OCI-LY3 (cell line): ENCODE measurements at regions not wholly inside any gene's neighbourhood (a gene's known extent, or its start where the extent isn't known, plus 50 kb on each side); places are given as distances from the start of the nearest gene placed in this dataset.

Experiments used
- H2AFZ ChIP-seq: fragments of 200-600, 300-600 bp; shearing (Covaris generic); 2 replicates; pipeline ENCODE4 v1.6.0; 2014; ENCODE audit warnings: antibody characterized with exemption, low read depth, low read length
- H3K27ac ChIP-seq: fragments of 200-600, 300-600 bp; sonication (generic); 2 replicates; pipeline ENCODE4 v1.5.1; 2014; ENCODE audit warnings: mild to moderate bottlenecking, low read length, moderate library complexity, mixed read lengths
- H3K27me3 ChIP-seq: fragments of 200-600, 300-600 bp; sonication (generic); 2 replicates; pipeline ENCODE4 v1.6.1; 2014; ENCODE audit warnings: low read depth, low read length, mixed read lengths
- H3K36me3 ChIP-seq: fragments of 200-600, 300-600 bp; sonication (generic); replicated peaks from 2 replicates; pipeline ENCODE3; 2014; ENCODE audit warnings: low read depth, low read length, mixed read lengths
- H3K4me1 ChIP-seq: fragments of 300-600, 200-600 bp; sonication (generic); 2 replicates; pipeline ENCODE4 v1.6.1; 2014; ENCODE audit warnings: low read length, mixed read lengths
- H3K4me2 ChIP-seq: fragments of 200-600, 300-600 bp; sonication (generic); 2 replicates; pipeline ENCODE4 v1.6.1; 2014; ENCODE audit warnings: low read length, mixed read lengths
- H3K4me3 ChIP-seq: fragments of 300-600, 200-600 bp; sonication (generic); 2 replicates; pipeline ENCODE4 v1.5.1; 2014; ENCODE audit warnings: antibody characterized with exemption, mild to moderate bottlenecking, low read length, moderate library complexity
- H3K79me2 ChIP-seq: fragments of 300-600, 200-600 bp; shearing (Covaris generic); 2 replicates; pipeline ENCODE4 v1.6.1; 2014; ENCODE audit warnings: mild to moderate bottlenecking, low read length, mixed read lengths
- H3K9ac ChIP-seq: fragments of 300-600, 200-600 bp; shearing (Covaris generic); 2 replicates; pipeline ENCODE4 v1.6.0; 2014; ENCODE audit warnings: mild to moderate bottlenecking, low read length, moderate library complexity
- H3K9me3 ChIP-seq: fragments of 200-600, 300-600 bp; shearing (Covaris generic); 2 replicates; pipeline ENCODE4 v1.6.1; 2014; ENCODE audit warnings: low read length, mixed read lengths; ENCODE audit not compliant: insufficient read depth
- H4K20me1 ChIP-seq: fragments of 200-600, 300-600 bp; sonication (generic); 2 replicates; pipeline ENCODE4 v1.6.1; 2016; ENCODE audit warnings: low read length, mixed read lengths; ENCODE audit not compliant: insufficient read depth
- EZH2phosphoT487 ChIP-seq: fragments of 200-600 bp; shearing (Covaris generic); IDR thresholded peaks from 2 replicates; pipeline ENCODE4 v1.6.1; 2018; ENCODE audit warnings: antibody characterized with exemption, mixed run types, low read depth
- TF ChIP-seq, protein P1 (sequence below): fragments of 200-600, 300-600 bp; sonication (generic); IDR thresholded peaks from 2 replicates; pipeline ENCODE4 v1.5.1; 2014; ENCODE audit warnings: antibody characterized with exemption, low read length, low read depth

DNA sequence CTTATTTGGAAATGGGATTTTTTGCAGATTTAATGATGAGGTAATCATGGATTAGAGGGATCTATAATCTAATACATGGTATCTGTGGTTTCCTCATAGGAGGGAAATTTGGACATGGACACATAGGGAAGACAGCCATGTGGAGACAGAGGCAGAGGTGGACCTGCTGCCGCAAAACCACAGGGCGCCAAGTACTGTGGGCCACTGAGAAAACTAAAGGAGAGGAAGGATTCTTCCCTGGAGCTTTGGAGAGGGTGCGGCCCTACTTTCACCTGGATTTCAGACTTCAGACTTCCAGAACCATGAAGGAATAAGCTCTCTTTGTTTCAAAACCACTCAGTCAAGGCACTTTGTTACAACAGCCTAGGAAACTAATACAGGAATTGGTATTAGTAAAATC lies 149.4 kb upstream of the AKR1E2 start:
- TF ChIP-seq, protein P1, sequence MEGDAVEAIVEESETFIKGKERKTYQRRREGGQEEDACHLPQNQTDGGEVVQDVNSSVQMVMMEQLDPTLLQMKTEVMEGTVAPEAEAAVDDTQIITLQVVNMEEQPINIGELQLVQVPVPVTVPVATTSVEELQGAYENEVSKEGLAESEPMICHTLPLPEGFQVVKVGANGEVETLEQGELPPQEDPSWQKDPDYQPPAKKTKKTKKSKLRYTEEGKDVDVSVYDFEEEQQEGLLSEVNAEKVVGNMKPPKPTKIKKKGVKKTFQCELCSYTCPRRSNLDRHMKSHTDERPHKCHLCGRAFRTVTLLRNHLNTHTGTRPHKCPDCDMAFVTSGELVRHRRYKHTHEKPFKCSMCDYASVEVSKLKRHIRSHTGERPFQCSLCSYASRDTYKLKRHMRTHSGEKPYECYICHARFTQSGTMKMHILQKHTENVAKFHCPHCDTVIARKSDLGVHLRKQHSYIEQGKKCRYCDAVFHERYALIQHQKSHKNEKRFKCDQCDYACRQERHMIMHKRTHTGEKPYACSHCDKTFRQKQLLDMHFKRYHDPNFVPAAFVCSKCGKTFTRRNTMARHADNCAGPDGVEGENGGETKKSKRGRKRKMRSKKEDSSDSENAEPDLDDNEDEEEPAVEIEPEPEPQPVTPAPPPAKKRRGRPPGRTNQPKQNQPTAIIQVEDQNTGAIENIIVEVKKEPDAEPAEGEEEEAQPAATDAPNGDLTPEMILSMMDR, result no peak
- no peak for TF ChIP-seq EZH2phosphoT487
- H3K4me2 ChIP-seq, result no peak overlapping the region

DNA sequence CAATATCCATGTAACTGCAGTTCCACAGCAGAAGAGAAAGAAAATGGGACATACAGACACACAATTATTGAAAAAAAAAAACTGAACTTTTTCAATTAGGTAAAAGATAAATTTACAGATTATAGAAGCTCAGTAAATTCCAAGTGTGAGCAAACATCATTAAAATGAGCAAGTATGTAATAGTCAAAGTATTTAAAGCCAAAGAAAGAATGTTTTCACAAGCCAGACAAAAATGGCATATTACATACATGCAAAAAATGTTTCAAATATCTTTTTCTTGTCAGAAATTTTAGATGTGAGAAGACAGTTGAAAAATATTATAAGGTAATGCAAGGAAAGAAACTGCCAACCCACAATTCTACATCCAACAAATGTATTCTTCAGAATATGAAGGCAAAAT lies 150.2 kb upstream of the AKR1E2 start:
- H3K9ac ChIP-seq, result no peak overlapping the region
- H3K4me2 ChIP-seq, result no peak overlapping the region
- H3K9me3 ChIP-seq, result no peaks in the 10 kb centered on the region
- H3K4me3 ChIP-seq, result no peak overlapping the region
- H3K27me3 ChIP-seq, result no peaks in the 10 kb centered on the region
- H4K20me1 ChIP-seq, result no peaks in the 10 kb centered on the region
- no peaks in the 10 kb centered on the region for H3K79me2 ChIP-seq
- no peaks in the 10 kb centered on the region for H3K36me3 ChIP-seq
- no peaks in the 10 kb centered on the region for H3K4me1 ChIP-seq
- no peak overlapping the region for H2AFZ ChIP-seq
- H3K27ac ChIP-seq, result no peak overlapping the region
- TF ChIP-seq EZH2phosphoT487, result no peak
- TF ChIP-seq, protein P1, result no peak

More for the DNA sequence above, 149.4 kb upstream of the AKR1E2 start:
- no peaks in the 10 kb centered on the region for H3K27me3 ChIP-seq
- no peaks in the 10 kb centered on the region for H4K20me1 ChIP-seq
- no peaks in the 10 kb centered on the region for H3K79me2 ChIP-seq
- no peaks in the 10 kb centered on the region for H3K4me1 ChIP-seq
- no peaks in the 10 kb centered on the region for H3K9me3 ChIP-seq
- no peak overlapping the region for H3K4me3 ChIP-seq
- no peak overlapping the region for H3K9ac ChIP-seq
- H3K27ac ChIP-seq, result no peak overlapping the region
- H3K36me3 ChIP-seq, result no peaks in the 10 kb centered on the region
- H2AFZ ChIP-seq, result no peak overlapping the region

- Histone ChIP-seq H3K9me3 (no peaks in the 10 kb centered on the region), H4K20me1 (no peaks in the 10 kb centered on the region), H3K27ac (no peak overlapping the region), H3K79me2 (no peaks in the 10 kb centered on the region), H3K4me2 (no peak overlapping the region), H3K27me3 (no peaks in the 10 kb centered on the region), H3K36me3 (no peaks in the 10 kb centered on the region), H3K4me3 (no peak overlapping the region), H2AFZ (no peak overlapping the region), H3K9ac (no peak overlapping the region), H3K4me1 (no peaks in the 10 kb centered on the region)
- TF ChIP-seq, protein P1, result no peak
- TF ChIP-seq EZH2phosphoT487, result no peak
Measured at GRCh38 chr10:4673279-4674040, 152.5 kb upstream of the AKR1E2 start.

- H3K27ac ChIP-seq, result no peak overlapping the region
- no peaks in the 10 kb centered on the region for H4K20me1 ChIP-seq
- no peak overlapping the region for H3K4me3 ChIP-seq
- no peak for TF ChIP-seq EZH2phosphoT487
- no peak overlapping the region for H2AFZ ChIP-seq
- H3K9me3 ChIP-seq, result no peaks in the 10 kb centered on the region
- H3K9ac ChIP-seq, result no peak overlapping the region
- H3K79me2 ChIP-seq, result no peaks in the 10 kb centered on the region
- no peaks in the 10 kb centered on the region for H3K36me3 ChIP-seq
- no peak overlapping the region for H3K4me2 ChIP-seq
- no peaks in the 10 kb centered on the region for H3K4me1 ChIP-seq
- H3K27me3 ChIP-seq, result no peaks in the 10 kb centered on the region
Measured at GRCh38 chr10:4672201-4672600, 153.8 kb upstream of the AKR1E2 start.
